ENCODE measurements at regions not wholly inside any gene's neighbourhood (a gene's known extent, or its start where the extent isn't known, plus 50 kb on each side); places are given as distances from the start of the nearest gene placed in this dataset.

GRCh38 chr14:71712478-71712877 is 219.8 kb upstream of the RGS6 start:
- H3K9me1 ChIP-seq (ENCODE audit: insufficient read depth, low read length): peaks cover 27% of the 10 kb centered on the region
- H4K20me1 ChIP-seq (ENCODE audit: insufficient read depth, low read length): no peaks in the 10 kb centered on the region; the same call in 1 of the 2 replicates
- no peak overlapping the region for H2AFZ ChIP-seq (replicated peaks; ENCODE audit: low read length, poor library complexity)
- H4K8ac ChIP-seq (ENCODE audit: low read depth in 2 of 2, low read length in 2 of 2): peak overlapping the region; percentile 88 to 90
- intact Hi-C loops (cut with micrococcal nuclease): loop anchor here (5.0 kb wide), 2 partner anchors 120 to 225 kb away; no protein-coding TSS in a partner anchor
- no peak overlapping the region for H3K4me3 ChIP-seq (ENCODE audit: insufficient read depth, low read depth, low read length)
- H3K27me3 ChIP-seq (ENCODE audit: control insufficient read depth, insufficient read depth, low read length): no peaks in the 10 kb centered on the region
- BruUV-seq (replicated peaks): no TSS peak
- POLR2A ChIA-PET (ENCODE audit: unreplicated experiment): no interaction called here
- H3K27ac ChIP-seq (ENCODE audit: insufficient read depth, low read length): peak overlapping the region; percentile 77; the same call in 1 of the 2 replicates
- H3K79me1 ChIP-seq (ENCODE audit: low read depth in 1 of 2, low read length in 2 of 2): peaks cover 22 to 43% of the 10 kb centered on the region in 2 experiments
- dilution Hi-C loops (cut with HindIII; ENCODE audit: low sequenced_read_pairs, unreplicated experiment): no loop called here
- CTCF ChIA-PET: interaction anchor here (0.6 to 1.7 kb wide), 5 partner anchors 9 to 1802 kb away, joined by 3 to 7 read pairs (median 5); no protein-coding TSS in a partner anchor
- DNase-seq (no peak), ATAC-seq (ENCODE audit: low read depth) (no peak)
- H3K4me1 ChIP-seq (ENCODE audit: control insufficient read depth, insufficient read depth, low read length): peaks cover 23% of the 10 kb centered on the region
- no peak overlapping the region for H3K9ac ChIP-seq (ENCODE audit: low read depth, low read length)
- peak overlapping the region; percentile 92 for H2BK20ac ChIP-seq (ENCODE audit: low read depth, low read length)
- peak overlapping the region; percentile 90 for H2BK120ac ChIP-seq (ENCODE audit: low read depth, low read length)
- peaks cover 10% of the 10 kb centered on the region for H3K36me3 ChIP-seq (ENCODE audit: control insufficient read depth, insufficient read depth, low read length)
- H3K56ac ChIP-seq (ENCODE audit: extremely low read depth, insufficient read depth, low read length): 0 out of 2 replicates have a peak overlapping the region, but pooled peaks have one; percentile 27
- TF ChIP-seq SMC3 (IDR thresholded peaks at IDR 0.05; ENCODE audit: low read depth, low read length): no peak
- no peak for TF ChIP-seq MAFK (IDR thresholded peaks at IDR 0.05; ENCODE audit: low read depth, low read length)
- no peak for TF ChIP-seq NFE2L2 (IDR thresholded peaks at IDR 0.05; ENCODE audit: low read depth, low read length)
- no peak for TF ChIP-seq USF2 (IDR thresholded peaks at IDR 0.05; ENCODE audit: low read depth, low read length)
- TF ChIP-seq BHLHE40 (IDR thresholded peaks at IDR 0.05; ENCODE audit: low read depth, low read length): no peak
- TF ChIP-seq, protein P1, sequence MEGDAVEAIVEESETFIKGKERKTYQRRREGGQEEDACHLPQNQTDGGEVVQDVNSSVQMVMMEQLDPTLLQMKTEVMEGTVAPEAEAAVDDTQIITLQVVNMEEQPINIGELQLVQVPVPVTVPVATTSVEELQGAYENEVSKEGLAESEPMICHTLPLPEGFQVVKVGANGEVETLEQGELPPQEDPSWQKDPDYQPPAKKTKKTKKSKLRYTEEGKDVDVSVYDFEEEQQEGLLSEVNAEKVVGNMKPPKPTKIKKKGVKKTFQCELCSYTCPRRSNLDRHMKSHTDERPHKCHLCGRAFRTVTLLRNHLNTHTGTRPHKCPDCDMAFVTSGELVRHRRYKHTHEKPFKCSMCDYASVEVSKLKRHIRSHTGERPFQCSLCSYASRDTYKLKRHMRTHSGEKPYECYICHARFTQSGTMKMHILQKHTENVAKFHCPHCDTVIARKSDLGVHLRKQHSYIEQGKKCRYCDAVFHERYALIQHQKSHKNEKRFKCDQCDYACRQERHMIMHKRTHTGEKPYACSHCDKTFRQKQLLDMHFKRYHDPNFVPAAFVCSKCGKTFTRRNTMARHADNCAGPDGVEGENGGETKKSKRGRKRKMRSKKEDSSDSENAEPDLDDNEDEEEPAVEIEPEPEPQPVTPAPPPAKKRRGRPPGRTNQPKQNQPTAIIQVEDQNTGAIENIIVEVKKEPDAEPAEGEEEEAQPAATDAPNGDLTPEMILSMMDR (conservative IDR thresholded peaks at IDR 0.05; ENCODE audit: low read depth, low read length): no peak
- no peak for TF ChIP-seq MXI1 (IDR thresholded peaks at IDR 0.05; ENCODE audit: borderline replicate concordance, low read depth, low read length)
- TF ChIP-seq CHD1 (IDR thresholded peaks at IDR 0.05; ENCODE audit: low read depth, low read length): no peak
- TF ChIP-seq RAD21 (IDR thresholded peaks at IDR 0.05; ENCODE audit: low read length): no peak
- TF ChIP-seq FOS (IDR thresholded peaks at IDR 0.05; ENCODE audit: low read depth, low read length): no peak
- TF ChIP-seq CEBPB (IDR thresholded peaks at IDR 0.05; ENCODE audit: low read depth, low read length): no peak
- no peak for TF ChIP-seq MAZ (IDR thresholded peaks at IDR 0.05; ENCODE audit: borderline replicate concordance, low read depth, low read length)
- H3K18ac ChIP-seq (ENCODE audit: low read depth, low read length): peak overlapping the region; percentile 94; the same call in 1 of the 2 replicates
- H2BK15ac ChIP-seq (ENCODE audit: low read depth, low read length): peak overlapping the region; percentile 100; the same call in 2 of the 3 replicates
- no peaks in the 10 kb centered on the region for H3K9me3 ChIP-seq (ENCODE audit: control insufficient read depth, insufficient read depth, low read length)
- H2AK5ac ChIP-seq (ENCODE audit: low read depth, low read length): peak overlapping the region; percentile 89
- H4K5ac ChIP-seq (ENCODE audit: low read depth, low read length): peak overlapping the region; percentile 89; the same call in 1 of the 2 replicates
- peak overlapping the region; percentile 91 for H4K91ac ChIP-seq (ENCODE audit: insufficient read depth, low read depth, low read length)
- no peak overlapping the region for H3K4me2 ChIP-seq (ENCODE audit: low read depth, low read length)
- in situ Hi-C loops (cut with MboI; ENCODE audit: low sequenced_read_pairs): no loop called here
- H2BK5ac ChIP-seq (ENCODE audit: low read depth, low read length, poor library complexity, severe bottlenecking): peak overlapping the region; percentile 88
- peak overlapping the region; percentile 47 for H3K4ac ChIP-seq (ENCODE audit: low read depth, low read length)
- peak overlapping the region; percentile 77 for H3K14ac ChIP-seq (replicated peaks; ENCODE audit: low read depth, low read length)
- H2AK9ac ChIP-seq (replicated peaks; ENCODE audit: low read depth, low read length, poor library complexity): peak overlapping the region; percentile 57
- 100% methylated on average over 1 of the region's 2 CpGs; no CpG with 5 or more reads in 1 of the 2 experiments for WGBS, 2 experiments (ENCODE audit: extremely low coverage in 2 of 2, insufficient read length in 1 of 2)
- peak overlapping the region; percentile 46; the same call in 1 of the 2 replicates for H3K23ac ChIP-seq (ENCODE audit: low read depth, low read length)
